H9 (cell line): ENCODE measurements at regions not wholly inside any gene's neighbourhood (a gene's known extent, or its start where the extent isn't known, plus 50 kb on each side); places are given as distances from the start of the nearest gene placed in this dataset.

Source experiments
- DNase-seq: peaks from one replicate; pipeline ENCODE4 v3.0.0-alpha.2; 2017
- H2AFZ ChIP-seq: one replicate; pipeline ENCODE4 v1.6.1; 2013; ENCODE audit warnings: mild to moderate bottlenecking, low read length, control low read depth, moderate library complexity
- H2AK5ac ChIP-seq: 2 replicates; pipeline ENCODE4 v1.6.1; 2013; ENCODE audit warnings: low read length, control low read depth, mixed read lengths; ENCODE audit not compliant: insufficient read length
- H2BK120ac ChIP-seq: one replicate; pipeline ENCODE4 v1.6.1; 2013; ENCODE audit warnings: low read depth, mild to moderate bottlenecking, low read length, control low read depth, inconsistent platforms; ENCODE audit not compliant: poor library complexity, severe bottlenecking
- H2BK12ac ChIP-seq: 2 replicates; pipeline ENCODE4 v1.6.1; 2013; ENCODE audit warnings: low read length, control low read depth, mixed read lengths, low read depth; ENCODE audit not compliant: insufficient read length
- H2BK15ac ChIP-seq: 2 replicates; pipeline ENCODE4 v1.6.1; 2013; ENCODE audit warnings: low read depth, low read length, control low read depth
- H2BK20ac ChIP-seq: one replicate; pipeline ENCODE4 v1.6.1; 2013; ENCODE audit warnings: low read depth, mild to moderate bottlenecking, low read length, control low read depth, inconsistent platforms; ENCODE audit not compliant: poor library complexity, severe bottlenecking
- H2BK5ac ChIP-seq: 2 replicates; pipeline ENCODE4 v1.6.1; 2013; ENCODE audit warnings: low read length, control low read depth, mixed read lengths; ENCODE audit not compliant: insufficient read length
- H3K14ac ChIP-seq: 2 replicates; pipeline ENCODE4 v1.6.1; 2013; ENCODE audit warnings: low read length, control low read depth; ENCODE audit not compliant: insufficient read depth
- H3K18ac ChIP-seq: 2 replicates; pipeline ENCODE4 v1.6.1; 2013; ENCODE audit warnings: low read depth, mild to moderate bottlenecking, mixed read lengths, low read length, control low read depth; ENCODE audit not compliant: insufficient read length
- H3K23ac ChIP-seq: 2 replicates; pipeline ENCODE4 v1.6.1; 2013; ENCODE audit warnings: low read length, control low read depth, mixed read lengths, low read depth; ENCODE audit not compliant: insufficient read length
- H3K23me2 ChIP-seq: 2 replicates; pipeline ENCODE4 v1.6.1; 2013; ENCODE audit warnings: low read depth, mild to moderate bottlenecking, mixed read lengths, low read length, control low read depth; ENCODE audit not compliant: insufficient read length, poor library complexity, severe bottlenecking
- H3K27ac ChIP-seq: 2 replicates; pipeline ENCODE4 v1.5.1; 2013; ENCODE audit warnings: low read length, control low read depth, mixed read lengths, low read depth; ENCODE audit not compliant: insufficient read length
- H3K27me3 ChIP-seq: 2 replicates; pipeline ENCODE4 v1.6.1; 2013; ENCODE audit warnings: low read length, control low read depth, inconsistent platforms; ENCODE audit not compliant: insufficient read depth
- H3K4ac ChIP-seq: 2 replicates; pipeline ENCODE4 v1.6.1; 2013; ENCODE audit warnings: low read depth, mild to moderate bottlenecking, control low read depth, inconsistent platforms, low read length, moderate library complexity
- H3K4me1 ChIP-seq: 2 replicates; pipeline ENCODE4 v1.6.1; 2013; ENCODE audit warnings: low read length, control low read depth, inconsistent platforms; ENCODE audit not compliant: insufficient read depth
- H3K4me2 ChIP-seq: 2 replicates; pipeline ENCODE4 v1.6.1; 2013; ENCODE audit warnings: low read length, control low read depth, mixed read lengths; ENCODE audit not compliant: insufficient read length, insufficient read depth
- H3K56ac ChIP-seq: 2 replicates; pipeline ENCODE4 v1.6.1; 2013; ENCODE audit warnings: low read depth, mild to moderate bottlenecking, mixed read lengths, low read length, control low read depth; ENCODE audit not compliant: insufficient read length
- H3K79me1 ChIP-seq: 2 replicates; pipeline ENCODE4 v1.6.1; 2013; ENCODE audit warnings: low read depth, mild to moderate bottlenecking, moderate library complexity, low read length, control low read depth, inconsistent platforms; ENCODE audit not compliant: insufficient read depth, poor library complexity, severe bottlenecking
- H3K79me2 ChIP-seq: 2 replicates; pipeline ENCODE4 v1.6.1; 2013; ENCODE audit warnings: low read length, control low read depth, inconsistent platforms; ENCODE audit not compliant: insufficient read depth
- H3K9ac ChIP-seq: 2 replicates; pipeline ENCODE4 v1.6.1; 2013; ENCODE audit warnings: low read length, control low read depth, mixed read lengths; ENCODE audit not compliant: insufficient read length; ENCODE audit errors: extremely low read depth
- H3K9me3 ChIP-seq: one replicate; pipeline ENCODE4 v1.6.1; 2013; ENCODE audit warnings: low read depth, low read length, inconsistent platforms; ENCODE audit not compliant: control insufficient read depth
- H3T11ph ChIP-seq: one replicate; pipeline ENCODE4 v1.6.1; 2013; ENCODE audit warnings: mild to moderate bottlenecking, low read length, control low read depth, inconsistent platforms
- H4K20me1 ChIP-seq: one replicate; pipeline ENCODE4 v1.6.1; 2013; ENCODE audit not compliant: control insufficient read depth, insufficient read length, insufficient read depth
- H4K5ac ChIP-seq: 2 replicates; pipeline ENCODE4 v1.6.1; 2013; ENCODE audit warnings: low read depth, mild to moderate bottlenecking, mixed read lengths, low read length, control low read depth; ENCODE audit not compliant: insufficient read length
- H4K8ac ChIP-seq: replicated peaks from 2 replicates; pipeline ENCODE4 v1.6.1; 2013; ENCODE audit warnings: low read length, control low read depth, mixed read lengths, low read depth; ENCODE audit not compliant: insufficient read length
- H4K91ac ChIP-seq: 2 replicates; pipeline ENCODE4 v1.6.1; 2013; ENCODE audit warnings: low read depth, mild to moderate bottlenecking, moderate library complexity, mixed read lengths, low read length, control low read depth; ENCODE audit not compliant: insufficient read length
- H3K27ac Mint-ChIP-seq, 3 experiments: 2 replicates in 2 of 3; 3 replicates in 1 of 3; pipeline ENCODE4 v1.8.0; 2020 to 2021; ENCODE audit warnings: mixed read lengths in 3 of 3, mild to moderate bottlenecking in 1 of 3, moderate library complexity in 1 of 3
- H3K27me3 Mint-ChIP-seq: 2 replicates; pipeline ENCODE4 v1.8.0; 2021; ENCODE audit warnings: low read depth, mild to moderate bottlenecking, moderate library complexity, mixed read lengths
- H3K36me3 Mint-ChIP-seq, 3 experiments: 2 replicates in 2 of 3; 3 replicates in 1 of 3; pipeline ENCODE4 v1.8.0; 2020 to 2021; ENCODE audit warnings: low read depth in 3 of 3, mixed read lengths in 3 of 3; ENCODE audit not compliant: insufficient read depth in 1 of 3
- H3K4me1 Mint-ChIP-seq, 2 experiments: 2 replicates each; pipeline ENCODE4 v1.8.0; 2020; ENCODE audit warnings: mixed read lengths in 2 of 2
- H3K4me3 Mint-ChIP-seq, 2 experiments: 2 replicates in 1 of 2; 3 replicates in 1 of 2; pipeline ENCODE4 v1.8.0; 2020 to 2021; ENCODE audit warnings: mild to moderate bottlenecking in 2 of 2, mixed read lengths in 2 of 2, moderate library complexity in 1 of 2
- H3K9me3 Mint-ChIP-seq, 2 experiments: 2 replicates in 1 of 2; 3 replicates in 1 of 2; pipeline ENCODE4 v1.8.0; 2020; ENCODE audit warnings: mild to moderate bottlenecking in 2 of 2, mixed read lengths in 2 of 2, moderate library complexity in 1 of 2
- CTCF ChIP-seq: fragments of 200-600 bp; sonication (generic); conservative IDR thresholded peaks from 3 replicates; pipeline ENCODE4 v1.8.0; 2021; ENCODE audit warnings: antibody characterized with exemption, mild to moderate bottlenecking

DNA sequence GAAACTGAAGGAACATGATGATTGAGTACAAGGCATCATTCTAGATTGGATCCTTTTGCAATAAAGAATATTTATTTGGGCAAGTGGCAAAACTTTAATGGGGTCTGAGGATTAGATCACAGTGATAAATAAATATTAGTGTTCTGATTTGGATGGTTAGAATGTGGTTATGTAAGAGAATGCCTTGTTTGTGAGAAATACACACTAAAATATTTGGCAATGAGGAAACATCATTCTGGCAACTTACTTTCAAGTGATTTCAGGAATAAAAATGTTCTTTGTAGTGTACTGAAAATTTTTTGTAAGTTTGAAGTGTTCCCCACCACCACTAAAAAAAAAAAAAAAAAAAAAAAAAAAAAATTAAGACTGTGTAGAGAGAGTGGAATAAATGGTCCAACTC lies 185.1 kb upstream of the NEBL start:
- Histone ChIP-seq H3K23ac (no peak overlapping the region), H3K56ac (no peak overlapping the region), H3K27me3 (no peaks in the 10 kb centered on the region), H2BK5ac (no peak overlapping the region), H3K27ac (no peak overlapping the region), H3K14ac (no peak overlapping the region), H3K4me1 (no peaks in the 10 kb centered on the region), H3T11ph (no peak overlapping the region), H2AK5ac (no peak overlapping the region), H4K91ac (no peak overlapping the region), H2BK15ac (no peak overlapping the region), H4K8ac (no peak overlapping the region), H3K9ac (no peak overlapping the region), H4K20me1 (no peaks in the 10 kb centered on the region), H3K4ac (no peak overlapping the region), H3K79me1 (no peaks in the 10 kb centered on the region), H2BK20ac (no peak overlapping the region), H2AFZ (no peak overlapping the region), H3K23me2 (no peaks in the 10 kb centered on the region), H3K4me2 (no peak overlapping the region), H3K9me3 (no peaks in the 10 kb centered on the region), H4K5ac (no peak overlapping the region), H3K18ac (no peak overlapping the region), H2BK120ac (no peak overlapping the region), H2BK12ac (no peak overlapping the region), H3K79me2 (no peaks in the 10 kb centered on the region)
- Mint-ChIP-seq H3K27ac (no peak overlapping the region), H3K4me3 (no peak overlapping the region), H3K9me3 (no peaks in the 10 kb centered on the region; a peak in 1 of 5 replicates), H3K36me3 (no peaks in the 10 kb centered on the region), H3K4me1 (peaks cover 4% of the 10 kb centered on the region in 2 experiments), H3K27me3 (no peaks in the 10 kb centered on the region)
- no peak for TF ChIP-seq CTCF
- DNase-seq = no peak
